H9 (cell line): ENCODE measurements at regions not wholly inside any gene's neighbourhood (a gene's known extent, or its start where the extent isn't known, plus 50 kb on each side); places are given as distances from the start of the nearest gene placed in this dataset.

Source experiments
- DNase-seq: peaks from one replicate; pipeline ENCODE4 v3.0.0-alpha.2; 2017
- H2AFZ ChIP-seq: one replicate; pipeline ENCODE4 v1.6.1; 2013; ENCODE audit warnings: mild to moderate bottlenecking, low read length, control low read depth, moderate library complexity
- H2AK5ac ChIP-seq: 2 replicates; pipeline ENCODE4 v1.6.1; 2013; ENCODE audit warnings: low read length, control low read depth, mixed read lengths; ENCODE audit not compliant: insufficient read length
- H2BK120ac ChIP-seq: one replicate; pipeline ENCODE4 v1.6.1; 2013; ENCODE audit warnings: low read depth, mild to moderate bottlenecking, low read length, control low read depth, inconsistent platforms; ENCODE audit not compliant: poor library complexity, severe bottlenecking
- H2BK12ac ChIP-seq: 2 replicates; pipeline ENCODE4 v1.6.1; 2013; ENCODE audit warnings: low read length, control low read depth, mixed read lengths, low read depth; ENCODE audit not compliant: insufficient read length
- H2BK15ac ChIP-seq: 2 replicates; pipeline ENCODE4 v1.6.1; 2013; ENCODE audit warnings: low read depth, low read length, control low read depth
- H2BK20ac ChIP-seq: one replicate; pipeline ENCODE4 v1.6.1; 2013; ENCODE audit warnings: low read depth, mild to moderate bottlenecking, low read length, control low read depth, inconsistent platforms; ENCODE audit not compliant: poor library complexity, severe bottlenecking
- H2BK5ac ChIP-seq: 2 replicates; pipeline ENCODE4 v1.6.1; 2013; ENCODE audit warnings: low read length, control low read depth, mixed read lengths; ENCODE audit not compliant: insufficient read length
- H3K14ac ChIP-seq: 2 replicates; pipeline ENCODE4 v1.6.1; 2013; ENCODE audit warnings: low read length, control low read depth; ENCODE audit not compliant: insufficient read depth
- H3K18ac ChIP-seq: 2 replicates; pipeline ENCODE4 v1.6.1; 2013; ENCODE audit warnings: low read depth, mild to moderate bottlenecking, mixed read lengths, low read length, control low read depth; ENCODE audit not compliant: insufficient read length
- H3K23ac ChIP-seq: 2 replicates; pipeline ENCODE4 v1.6.1; 2013; ENCODE audit warnings: low read length, control low read depth, mixed read lengths, low read depth; ENCODE audit not compliant: insufficient read length
- H3K23me2 ChIP-seq: 2 replicates; pipeline ENCODE4 v1.6.1; 2013; ENCODE audit warnings: low read depth, mild to moderate bottlenecking, mixed read lengths, low read length, control low read depth; ENCODE audit not compliant: insufficient read length, poor library complexity, severe bottlenecking
- H3K27ac ChIP-seq: 2 replicates; pipeline ENCODE4 v1.5.1; 2013; ENCODE audit warnings: low read length, control low read depth, mixed read lengths, low read depth; ENCODE audit not compliant: insufficient read length
- H3K27me3 ChIP-seq: 2 replicates; pipeline ENCODE4 v1.6.1; 2013; ENCODE audit warnings: low read length, control low read depth, inconsistent platforms; ENCODE audit not compliant: insufficient read depth
- H3K4ac ChIP-seq: 2 replicates; pipeline ENCODE4 v1.6.1; 2013; ENCODE audit warnings: low read depth, mild to moderate bottlenecking, control low read depth, inconsistent platforms, low read length, moderate library complexity
- H3K4me1 ChIP-seq: 2 replicates; pipeline ENCODE4 v1.6.1; 2013; ENCODE audit warnings: low read length, control low read depth, inconsistent platforms; ENCODE audit not compliant: insufficient read depth
- H3K4me2 ChIP-seq: 2 replicates; pipeline ENCODE4 v1.6.1; 2013; ENCODE audit warnings: low read length, control low read depth, mixed read lengths; ENCODE audit not compliant: insufficient read length, insufficient read depth
- H3K56ac ChIP-seq: 2 replicates; pipeline ENCODE4 v1.6.1; 2013; ENCODE audit warnings: low read depth, mild to moderate bottlenecking, mixed read lengths, low read length, control low read depth; ENCODE audit not compliant: insufficient read length
- H3K79me1 ChIP-seq: 2 replicates; pipeline ENCODE4 v1.6.1; 2013; ENCODE audit warnings: low read depth, mild to moderate bottlenecking, moderate library complexity, low read length, control low read depth, inconsistent platforms; ENCODE audit not compliant: insufficient read depth, poor library complexity, severe bottlenecking
- H3K79me2 ChIP-seq: 2 replicates; pipeline ENCODE4 v1.6.1; 2013; ENCODE audit warnings: low read length, control low read depth, inconsistent platforms; ENCODE audit not compliant: insufficient read depth
- H3K9ac ChIP-seq: 2 replicates; pipeline ENCODE4 v1.6.1; 2013; ENCODE audit warnings: low read length, control low read depth, mixed read lengths; ENCODE audit not compliant: insufficient read length; ENCODE audit errors: extremely low read depth
- H3K9me3 ChIP-seq: one replicate; pipeline ENCODE4 v1.6.1; 2013; ENCODE audit warnings: low read depth, low read length, inconsistent platforms; ENCODE audit not compliant: control insufficient read depth
- H3T11ph ChIP-seq: one replicate; pipeline ENCODE4 v1.6.1; 2013; ENCODE audit warnings: mild to moderate bottlenecking, low read length, control low read depth, inconsistent platforms
- H4K20me1 ChIP-seq: one replicate; pipeline ENCODE4 v1.6.1; 2013; ENCODE audit not compliant: control insufficient read depth, insufficient read length, insufficient read depth
- H4K5ac ChIP-seq: 2 replicates; pipeline ENCODE4 v1.6.1; 2013; ENCODE audit warnings: low read depth, mild to moderate bottlenecking, mixed read lengths, low read length, control low read depth; ENCODE audit not compliant: insufficient read length
- H4K8ac ChIP-seq: replicated peaks from 2 replicates; pipeline ENCODE4 v1.6.1; 2013; ENCODE audit warnings: low read length, control low read depth, mixed read lengths, low read depth; ENCODE audit not compliant: insufficient read length
- H4K91ac ChIP-seq: 2 replicates; pipeline ENCODE4 v1.6.1; 2013; ENCODE audit warnings: low read depth, mild to moderate bottlenecking, moderate library complexity, mixed read lengths, low read length, control low read depth; ENCODE audit not compliant: insufficient read length
- H3K27ac Mint-ChIP-seq, 3 experiments: 2 replicates in 2 of 3; 3 replicates in 1 of 3; pipeline ENCODE4 v1.8.0; 2020 to 2021; ENCODE audit warnings: mixed read lengths in 3 of 3, mild to moderate bottlenecking in 1 of 3, moderate library complexity in 1 of 3
- H3K27me3 Mint-ChIP-seq: 2 replicates; pipeline ENCODE4 v1.8.0; 2021; ENCODE audit warnings: low read depth, mild to moderate bottlenecking, moderate library complexity, mixed read lengths
- H3K36me3 Mint-ChIP-seq, 3 experiments: 2 replicates in 2 of 3; 3 replicates in 1 of 3; pipeline ENCODE4 v1.8.0; 2020 to 2021; ENCODE audit warnings: low read depth in 3 of 3, mixed read lengths in 3 of 3; ENCODE audit not compliant: insufficient read depth in 1 of 3
- H3K4me1 Mint-ChIP-seq, 2 experiments: 2 replicates each; pipeline ENCODE4 v1.8.0; 2020; ENCODE audit warnings: mixed read lengths in 2 of 2
- H3K4me3 Mint-ChIP-seq, 2 experiments: 2 replicates in 1 of 2; 3 replicates in 1 of 2; pipeline ENCODE4 v1.8.0; 2020 to 2021; ENCODE audit warnings: mild to moderate bottlenecking in 2 of 2, mixed read lengths in 2 of 2, moderate library complexity in 1 of 2
- H3K9me3 Mint-ChIP-seq, 2 experiments: 2 replicates in 1 of 2; 3 replicates in 1 of 2; pipeline ENCODE4 v1.8.0; 2020; ENCODE audit warnings: mild to moderate bottlenecking in 2 of 2, mixed read lengths in 2 of 2, moderate library complexity in 1 of 2
- WGBS: extraction: QIAGEN DNeasy Blood & Tissue Kit; methylation state at CpG from one replicate; pipeline ENCODE4 v1.1.7; 2013; ENCODE audit warnings: missing lambda C conversion rate, low lambda C conversion rate, mixed read lengths; ENCODE audit not compliant: insufficient read length; ENCODE audit errors: extremely low coverage; 5-methylcytosine and 5-hydroxymethylcytosine counted together
- TF ChIP-seq, protein P1 (sequence below): fragments of 200-600 bp; sonication (generic); conservative IDR thresholded peaks from 3 replicates; pipeline ENCODE4 v1.8.0; 2021; ENCODE audit warnings: antibody characterized with exemption, mild to moderate bottlenecking

DNA sequence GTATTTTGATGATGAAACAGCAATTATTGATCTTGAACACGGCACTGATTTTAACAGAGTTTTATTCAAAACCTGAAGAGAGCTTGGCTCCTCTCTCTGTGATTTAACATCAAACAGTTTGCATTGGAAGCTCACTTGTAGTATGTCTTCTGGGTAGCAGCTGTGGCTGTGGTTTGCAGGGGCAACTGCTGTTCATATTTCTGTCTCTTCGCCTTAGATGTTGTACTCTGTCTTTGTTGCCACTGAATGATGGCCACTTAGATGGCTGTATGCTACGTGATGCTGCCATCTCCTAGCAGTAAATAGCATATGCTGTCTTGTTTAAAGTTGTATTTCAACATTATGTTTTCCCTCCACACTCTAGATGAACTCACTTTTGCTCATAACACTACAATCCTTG, 1743.0 kb upstream of the TENM3 start:
- Histone ChIP-seq H3K23me2 (no peaks in the 10 kb centered on the region), H2AFZ (no peak overlapping the region)

More for the DNA sequence above, 1743.0 kb upstream of the TENM3 start:
- Mint-ChIP-seq H3K27me3 (no peaks in the 10 kb centered on the region), H3K36me3 (no peaks in the 10 kb centered on the region), H3K4me3 (no peak overlapping the region), H3K27ac (no peak overlapping the region), H3K9me3 (no peaks in the 10 kb centered on the region), H3K4me1 (0 out of 4 replicates have a peak, but pooled peaks cover 2 to 3% of the 10 kb centered on the region in 2 experiments)
- no peak overlapping the region for H2BK12ac ChIP-seq
- H3K79me1 ChIP-seq = no peaks in the 10 kb centered on the region
- no peak overlapping the region for H2BK5ac ChIP-seq
- H4K20me1 ChIP-seq = no peaks in the 10 kb centered on the region
- no peak overlapping the region for H2BK120ac ChIP-seq
- no peak overlapping the region for H3K9ac ChIP-seq
- H2AK5ac ChIP-seq = no peak overlapping the region
- no peak overlapping the region for H3K4me2 ChIP-seq
- no peaks in the 10 kb centered on the region for H3K9me3 ChIP-seq
- H3K27ac ChIP-seq = no peak overlapping the region
- H3K4me1 ChIP-seq = no peaks in the 10 kb centered on the region; the same call in 1 of the 2 replicates
- no peak overlapping the region for H2BK15ac ChIP-seq
- H3K56ac ChIP-seq = no peak overlapping the region
- H3K18ac ChIP-seq = no peak overlapping the region
- H3K23ac ChIP-seq = no peak overlapping the region
- TF ChIP-seq, protein P1, sequence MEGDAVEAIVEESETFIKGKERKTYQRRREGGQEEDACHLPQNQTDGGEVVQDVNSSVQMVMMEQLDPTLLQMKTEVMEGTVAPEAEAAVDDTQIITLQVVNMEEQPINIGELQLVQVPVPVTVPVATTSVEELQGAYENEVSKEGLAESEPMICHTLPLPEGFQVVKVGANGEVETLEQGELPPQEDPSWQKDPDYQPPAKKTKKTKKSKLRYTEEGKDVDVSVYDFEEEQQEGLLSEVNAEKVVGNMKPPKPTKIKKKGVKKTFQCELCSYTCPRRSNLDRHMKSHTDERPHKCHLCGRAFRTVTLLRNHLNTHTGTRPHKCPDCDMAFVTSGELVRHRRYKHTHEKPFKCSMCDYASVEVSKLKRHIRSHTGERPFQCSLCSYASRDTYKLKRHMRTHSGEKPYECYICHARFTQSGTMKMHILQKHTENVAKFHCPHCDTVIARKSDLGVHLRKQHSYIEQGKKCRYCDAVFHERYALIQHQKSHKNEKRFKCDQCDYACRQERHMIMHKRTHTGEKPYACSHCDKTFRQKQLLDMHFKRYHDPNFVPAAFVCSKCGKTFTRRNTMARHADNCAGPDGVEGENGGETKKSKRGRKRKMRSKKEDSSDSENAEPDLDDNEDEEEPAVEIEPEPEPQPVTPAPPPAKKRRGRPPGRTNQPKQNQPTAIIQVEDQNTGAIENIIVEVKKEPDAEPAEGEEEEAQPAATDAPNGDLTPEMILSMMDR = no peak
- no peak overlapping the region for H4K91ac ChIP-seq
- DNase-seq = no peak
- H4K8ac ChIP-seq = no peak overlapping the region
- H3T11ph ChIP-seq = no peak overlapping the region
- H3K14ac ChIP-seq = no peak overlapping the region
- H3K79me2 ChIP-seq = no peaks in the 10 kb centered on the region
- H2BK20ac ChIP-seq = no peak overlapping the region
- WGBS = no CpG with 5 or more reads among the region's 3 CpGs
- no peak overlapping the region for H4K5ac ChIP-seq
- H3K27me3 ChIP-seq = no peaks in the 10 kb centered on the region
- H3K4ac ChIP-seq = no peak overlapping the region
